Thoracic aorta (tissue), 2 donors: ENCODE measurements at regions not wholly inside any gene's neighbourhood (a gene's known extent, or its start where the extent isn't known, plus 50 kb on each side); places are given as distances from the start of the nearest gene placed in this dataset.

Source experiments
- ATAC-seq: fragments of 150-250 bp; one replicate; pipeline ENCODE4 v1.8.0; 2017; ENCODE audit warnings: low read depth; ENCODE audit not compliant: insufficient number of reproducible peaks, low FRiP score
- DNase-seq: peaks from one replicate; pipeline ENCODE4 v3.0.0-alpha.2; 2020; ENCODE audit warnings: low spot score
- H3K27ac ChIP-seq, 2 donors: fragments of 200-600 bp; sonication (generic); 1 replicate in 1 of 2; 2 replicates in 1 of 2; pipeline ENCODE4 v1.5.1; 2016; ENCODE audit warnings: mild to moderate bottlenecking in 2 of 2, moderate library complexity in 2 of 2
- H3K27me3 ChIP-seq: fragments of 200-600 bp; sonication (generic); replicated peaks from 2 replicates; pipeline ENCODE4 v1.6.0; 2016; ENCODE audit warnings: mild to moderate bottlenecking; ENCODE audit not compliant: insufficient read depth
- H3K36me3 ChIP-seq: fragments of 200-600 bp; sonication (generic); one replicate; pipeline ENCODE4 v1.5.1; 2016
- H3K4me1 ChIP-seq, 2 donors: fragments of 200-600 bp; sonication (generic); 1 replicate in 1 of 2; 2 replicates in 1 of 2; pipeline versions ENCODE4 v1.5.1 to v1.6.0; 2016; ENCODE audit warnings: low read depth in 2 of 2, mild to moderate bottlenecking in 1 of 2; ENCODE audit not compliant: control insufficient read depth in 1 of 2
- H3K4me3 ChIP-seq: fragments of 200-600 bp; sonication (generic); 2 replicates; pipeline ENCODE4 v1.5.1; 2016; ENCODE audit warnings: mild to moderate bottlenecking
- H3K9me3 ChIP-seq: fragments of 200-600 bp; sonication (generic); 2 replicates; pipeline ENCODE4 v1.5.1; 2016
- CTCF ChIP-seq: fragments of 200-600 bp; sonication (generic); IDR thresholded peaks from one replicate; pipeline ENCODE4 v1.5.1; 2019; ENCODE audit warnings: antibody characterized with exemption

- no peaks in the 10 kb centered on the region for H3K27me3 ChIP-seq
- no peaks in the 10 kb centered on the region for H3K9me3 ChIP-seq
- no peaks in the 10 kb centered on the region for H3K36me3 ChIP-seq
- no peak for ATAC-seq
- no peak for TF ChIP-seq CTCF
- no peaks in the 10 kb centered on the region for H3K4me1 ChIP-seq
- no peak overlapping the region for H3K27ac ChIP-seq
- no peak overlapping the region for H3K4me3 ChIP-seq
- no peak for DNase-seq
Measured at GRCh38 chr15:29448320-29448719, 178.7 kb upstream of the NSMCE3 start.

- no peak for DNase-seq
- no peaks in the 10 kb centered on the region for H3K36me3 ChIP-seq
- no peak overlapping the region for H3K4me3 ChIP-seq
- no peak overlapping the region for H3K27ac ChIP-seq
- no peaks in the 10 kb centered on the region for H3K27me3 ChIP-seq
- H3K9me3 ChIP-seq, result no peaks in the 10 kb centered on the region
- ATAC-seq, result no peak
- H3K4me1 ChIP-seq, result no peaks in the 10 kb centered on the region
- TF ChIP-seq CTCF, result no peak
Measured at GRCh38 chr15:29446480-29446879, 176.9 kb upstream of the NSMCE3 start.

- H3K27me3 ChIP-seq, result no peaks in the 10 kb centered on the region
- H3K4me1 ChIP-seq, result no peaks in the 10 kb centered on the region
- DNase-seq (no peak), ATAC-seq (no peak)
- no peaks in the 10 kb centered on the region for H3K9me3 ChIP-seq
- no peak overlapping the region for H3K4me3 ChIP-seq
- no peak overlapping the region for H3K27ac ChIP-seq
- no peak for TF ChIP-seq CTCF
- H3K36me3 ChIP-seq, result no peaks in the 10 kb centered on the region
Measured at GRCh38 chr15:29442532-29442931, 172.9 kb upstream of the NSMCE3 start.

- no peak for ATAC-seq
- no peaks in the 10 kb centered on the region for H3K4me1 ChIP-seq
- no peaks in the 10 kb centered on the region for H3K36me3 ChIP-seq
- H3K27ac ChIP-seq, result no peak overlapping the region
- H3K4me3 ChIP-seq, result no peak overlapping the region
- TF ChIP-seq CTCF, result no peak
- DNase-seq, result no peak
- no peaks in the 10 kb centered on the region for H3K9me3 ChIP-seq
- H3K27me3 ChIP-seq, result no peaks in the 10 kb centered on the region
Measured at GRCh38 chr15:29440541-29440940, 170.9 kb upstream of the NSMCE3 start.

GRCh38 chr15:29438703-29439055 lies 169.1 kb upstream of the NSMCE3 start:
- Histone ChIP-seq H3K36me3 (no peaks in the 10 kb centered on the region), H3K27ac (no peak overlapping the region), H3K4me1 (no peaks in the 10 kb centered on the region), H3K4me3 (no peak overlapping the region), H3K9me3 (no peaks in the 10 kb centered on the region), H3K27me3 (no peaks in the 10 kb centered on the region)
- no peak for TF ChIP-seq CTCF
- ATAC-seq (no peak), DNase-seq (no peak)
